ENCODE measurements at regions not wholly inside any gene's neighbourhood (a gene's known extent, or its start where the extent isn't known, plus 50 kb on each side); places are given as distances from the start of the nearest gene placed in this dataset.

DNA sequence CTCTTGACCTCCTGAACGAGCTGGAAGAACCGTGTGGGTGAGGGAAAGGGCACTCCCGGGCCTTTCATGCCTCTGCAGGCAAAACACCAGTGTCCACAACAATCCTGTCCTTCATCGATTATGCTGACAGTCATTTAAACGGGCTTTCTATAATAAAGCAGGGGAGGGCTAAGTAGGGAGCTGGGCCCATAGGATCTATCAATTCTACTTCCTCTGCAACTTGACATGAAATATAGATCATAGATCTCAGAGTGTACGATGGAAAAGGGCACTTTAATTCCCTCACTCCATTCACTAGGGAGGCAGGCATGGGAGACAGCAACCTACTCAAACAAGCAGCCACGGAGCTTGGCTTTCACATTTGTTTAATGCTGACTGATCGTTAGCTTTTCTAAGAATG lies 55.8 kb upstream of the WASF3 start:
- TF ChIP-seq, protein P1, sequence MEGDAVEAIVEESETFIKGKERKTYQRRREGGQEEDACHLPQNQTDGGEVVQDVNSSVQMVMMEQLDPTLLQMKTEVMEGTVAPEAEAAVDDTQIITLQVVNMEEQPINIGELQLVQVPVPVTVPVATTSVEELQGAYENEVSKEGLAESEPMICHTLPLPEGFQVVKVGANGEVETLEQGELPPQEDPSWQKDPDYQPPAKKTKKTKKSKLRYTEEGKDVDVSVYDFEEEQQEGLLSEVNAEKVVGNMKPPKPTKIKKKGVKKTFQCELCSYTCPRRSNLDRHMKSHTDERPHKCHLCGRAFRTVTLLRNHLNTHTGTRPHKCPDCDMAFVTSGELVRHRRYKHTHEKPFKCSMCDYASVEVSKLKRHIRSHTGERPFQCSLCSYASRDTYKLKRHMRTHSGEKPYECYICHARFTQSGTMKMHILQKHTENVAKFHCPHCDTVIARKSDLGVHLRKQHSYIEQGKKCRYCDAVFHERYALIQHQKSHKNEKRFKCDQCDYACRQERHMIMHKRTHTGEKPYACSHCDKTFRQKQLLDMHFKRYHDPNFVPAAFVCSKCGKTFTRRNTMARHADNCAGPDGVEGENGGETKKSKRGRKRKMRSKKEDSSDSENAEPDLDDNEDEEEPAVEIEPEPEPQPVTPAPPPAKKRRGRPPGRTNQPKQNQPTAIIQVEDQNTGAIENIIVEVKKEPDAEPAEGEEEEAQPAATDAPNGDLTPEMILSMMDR (optimal IDR thresholded peaks at IDR 0.05 in 1 of 3, IDR thresholded peaks at IDR 0.05 in 1 of 3, conservative IDR thresholded peaks at IDR 0.05 in 1 of 3; ENCODE audit: extremely low read depth in 1 of 3, insufficient read depth in 2 of 3, low read length in 3 of 3), result no peak
- TF ChIP-seq EZH2 (IDR thresholded peaks at IDR 0.05; ENCODE audit: low read length), result no peak
